Osteoblast (primary cell): ENCODE measurements at regions not wholly inside any gene's neighbourhood (a gene's known extent, or its start where the extent isn't known, plus 50 kb on each side); places are given as distances from the start of the nearest gene placed in this dataset.

Experiments
- DNase-seq: peaks from one replicate; pipeline ENCODE4 v3.0.0; 2011; ENCODE audit warnings: low spot score, mixed read lengths; ENCODE audit not compliant: insufficient read length; ENCODE audit errors: missing footprints
- H2AFZ ChIP-seq: 2 replicates; pipeline ENCODE4 v1.6.0; 2011; ENCODE audit warnings: mild to moderate bottlenecking, low read length
- H3K27ac ChIP-seq: 2 replicates; pipeline ENCODE4 v1.5.1; 2011; ENCODE audit warnings: mild to moderate bottlenecking, low read depth, low read length, moderate library complexity
- H3K27me3 ChIP-seq: 2 replicates; pipeline ENCODE4 v1.6.0; 2012; ENCODE audit warnings: mild to moderate bottlenecking, control low read depth, inconsistent platforms, low read length, moderate library complexity; ENCODE audit not compliant: insufficient read depth
- H3K36me3 ChIP-seq: 2 replicates; pipeline ENCODE4 v1.5.1; 2011; ENCODE audit warnings: mild to moderate bottlenecking, low read length, control low read depth, moderate library complexity; ENCODE audit not compliant: insufficient read depth
- H3K4me1 ChIP-seq: 2 replicates; pipeline ENCODE4 v1.5.1; 2011; ENCODE audit warnings: mild to moderate bottlenecking, low read length, control low read depth, moderate library complexity; ENCODE audit not compliant: insufficient read depth
- H3K4me2 ChIP-seq: 2 replicates; pipeline ENCODE4 v1.6.0; 2011; ENCODE audit warnings: mild to moderate bottlenecking, low read length; ENCODE audit not compliant: insufficient read depth
- H3K4me3 ChIP-seq: fragments of 200-600 bp; sonication (generic); 3 replicates; pipeline ENCODE4 v1.5.1; 2012; ENCODE audit warnings: mild to moderate bottlenecking, low read length, inconsistent platforms; ENCODE audit not compliant: insufficient read depth
- H3K79me2 ChIP-seq: 2 replicates; pipeline ENCODE4 v1.6.0; 2012; ENCODE audit warnings: mild to moderate bottlenecking, low read length, control low read depth, inconsistent platforms; ENCODE audit not compliant: insufficient read depth
- H3K9me3 ChIP-seq: 2 replicates; pipeline ENCODE4 v1.5.1; 2011; ENCODE audit warnings: low read depth, low read length, control low read depth
- H4K20me1 ChIP-seq: 2 replicates; pipeline ENCODE4 v1.6.0; 2012; ENCODE audit warnings: mild to moderate bottlenecking, low read length, control low read depth; ENCODE audit not compliant: insufficient read depth
- TF ChIP-seq, protein P1 (sequence below): IDR thresholded peaks from 2 replicates; pipeline ENCODE4 v1.5.1; 2011; ENCODE audit warnings: mild to moderate bottlenecking, low read depth, low read length, moderate library complexity; ENCODE audit errors: extremely low read depth

DNA sequence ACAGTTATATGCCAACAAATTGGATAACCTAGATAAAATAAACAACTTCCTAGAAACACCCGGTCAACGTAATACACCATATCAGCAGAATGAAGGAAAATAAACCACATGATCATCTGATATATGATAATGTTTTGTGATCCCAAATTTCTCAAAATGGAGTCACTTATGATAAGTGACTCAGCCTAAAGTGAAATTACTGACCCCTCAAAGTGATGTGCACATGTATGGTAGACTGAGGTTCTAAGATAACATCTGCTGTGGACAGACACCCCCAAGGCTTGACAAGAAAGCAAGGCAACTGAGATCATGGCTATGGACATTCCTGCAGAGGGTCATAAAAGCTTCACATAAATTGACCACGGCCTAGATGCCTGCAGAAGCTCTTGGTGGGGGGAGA lies 105.1 kb upstream of the DCN start:
- no peaks in the 10 kb centered on the region for H3K27me3 ChIP-seq
- H4K20me1 ChIP-seq = no peaks in the 10 kb centered on the region
- no peak for DNase-seq
- no peaks in the 10 kb centered on the region for H3K9me3 ChIP-seq
- no peak overlapping the region for H2AFZ ChIP-seq
- TF ChIP-seq, protein P1, sequence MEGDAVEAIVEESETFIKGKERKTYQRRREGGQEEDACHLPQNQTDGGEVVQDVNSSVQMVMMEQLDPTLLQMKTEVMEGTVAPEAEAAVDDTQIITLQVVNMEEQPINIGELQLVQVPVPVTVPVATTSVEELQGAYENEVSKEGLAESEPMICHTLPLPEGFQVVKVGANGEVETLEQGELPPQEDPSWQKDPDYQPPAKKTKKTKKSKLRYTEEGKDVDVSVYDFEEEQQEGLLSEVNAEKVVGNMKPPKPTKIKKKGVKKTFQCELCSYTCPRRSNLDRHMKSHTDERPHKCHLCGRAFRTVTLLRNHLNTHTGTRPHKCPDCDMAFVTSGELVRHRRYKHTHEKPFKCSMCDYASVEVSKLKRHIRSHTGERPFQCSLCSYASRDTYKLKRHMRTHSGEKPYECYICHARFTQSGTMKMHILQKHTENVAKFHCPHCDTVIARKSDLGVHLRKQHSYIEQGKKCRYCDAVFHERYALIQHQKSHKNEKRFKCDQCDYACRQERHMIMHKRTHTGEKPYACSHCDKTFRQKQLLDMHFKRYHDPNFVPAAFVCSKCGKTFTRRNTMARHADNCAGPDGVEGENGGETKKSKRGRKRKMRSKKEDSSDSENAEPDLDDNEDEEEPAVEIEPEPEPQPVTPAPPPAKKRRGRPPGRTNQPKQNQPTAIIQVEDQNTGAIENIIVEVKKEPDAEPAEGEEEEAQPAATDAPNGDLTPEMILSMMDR = no peak
- no peak overlapping the region for H3K4me2 ChIP-seq
- H3K27ac ChIP-seq = no peak overlapping the region
- no peak overlapping the region for H3K4me3 ChIP-seq
- H3K79me2 ChIP-seq = no peaks in the 10 kb centered on the region
- no peaks in the 10 kb centered on the region for H3K4me1 ChIP-seq
- no peaks in the 10 kb centered on the region for H3K36me3 ChIP-seq

DNA sequence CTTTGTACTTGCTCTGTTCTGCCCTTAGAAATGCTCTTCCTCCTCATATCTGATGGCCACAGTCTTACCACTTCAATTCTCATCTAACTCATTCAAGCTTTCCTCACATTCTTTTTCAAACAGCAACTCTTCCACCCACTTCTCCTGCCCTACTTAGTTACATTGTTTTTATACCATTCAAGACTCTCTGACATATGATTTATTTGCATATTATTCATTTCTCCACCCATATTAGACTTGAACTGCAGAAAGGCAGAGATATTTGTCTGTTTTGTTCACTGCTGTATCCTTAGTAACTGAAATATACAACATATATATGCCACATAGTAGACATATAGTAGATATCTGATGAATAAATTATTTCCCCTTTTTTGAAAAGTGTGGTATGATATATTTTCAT lies 95.5 kb upstream of the DCN start:
- no peaks in the 10 kb centered on the region for H3K79me2 ChIP-seq
- H3K4me2 ChIP-seq = no peak overlapping the region
- no peak overlapping the region for H3K27ac ChIP-seq
- no peak overlapping the region for H3K4me3 ChIP-seq
- no peaks in the 10 kb centered on the region for H3K9me3 ChIP-seq
- no peak for DNase-seq
- no peaks in the 10 kb centered on the region for H4K20me1 ChIP-seq
- H3K27me3 ChIP-seq = no peaks in the 10 kb centered on the region
- H3K36me3 ChIP-seq = no peaks in the 10 kb centered on the region
- TF ChIP-seq, protein P1 = no peak
- H2AFZ ChIP-seq = no peak overlapping the region
- H3K4me1 ChIP-seq = no peaks in the 10 kb centered on the region

DNA sequence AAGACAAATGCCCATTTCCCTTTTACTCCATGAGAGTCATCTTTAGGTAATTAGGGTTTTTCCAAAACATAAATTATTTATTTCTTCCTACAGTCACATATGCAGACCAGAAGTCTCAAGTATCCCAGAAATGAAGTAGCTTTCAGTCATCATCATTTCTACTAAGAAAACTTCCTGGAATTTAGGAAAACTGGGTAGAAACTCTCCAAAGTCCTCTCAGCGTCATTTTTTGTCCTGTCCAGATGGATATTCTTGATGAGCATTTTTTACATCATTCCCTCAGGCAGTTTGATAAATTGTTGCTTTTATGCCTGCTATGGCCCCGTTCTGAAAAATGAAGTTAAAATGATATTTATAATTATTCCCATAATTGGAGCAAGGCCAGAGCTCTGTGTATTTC lies 93.9 kb upstream of the DCN start:
- no peaks in the 10 kb centered on the region for H3K9me3 ChIP-seq
- H3K4me1 ChIP-seq = no peaks in the 10 kb centered on the region
- H2AFZ ChIP-seq = no peak overlapping the region
- H3K79me2 ChIP-seq = no peaks in the 10 kb centered on the region
- H3K4me3 ChIP-seq = no peak overlapping the region
- DNase-seq = no peak
- no peaks in the 10 kb centered on the region for H3K27me3 ChIP-seq
- no peaks in the 10 kb centered on the region for H4K20me1 ChIP-seq
- TF ChIP-seq, protein P1 = no peak
- H3K4me2 ChIP-seq = no peak overlapping the region
- H3K27ac ChIP-seq = no peak overlapping the region
- H3K36me3 ChIP-seq = no peaks in the 10 kb centered on the region

DNA sequence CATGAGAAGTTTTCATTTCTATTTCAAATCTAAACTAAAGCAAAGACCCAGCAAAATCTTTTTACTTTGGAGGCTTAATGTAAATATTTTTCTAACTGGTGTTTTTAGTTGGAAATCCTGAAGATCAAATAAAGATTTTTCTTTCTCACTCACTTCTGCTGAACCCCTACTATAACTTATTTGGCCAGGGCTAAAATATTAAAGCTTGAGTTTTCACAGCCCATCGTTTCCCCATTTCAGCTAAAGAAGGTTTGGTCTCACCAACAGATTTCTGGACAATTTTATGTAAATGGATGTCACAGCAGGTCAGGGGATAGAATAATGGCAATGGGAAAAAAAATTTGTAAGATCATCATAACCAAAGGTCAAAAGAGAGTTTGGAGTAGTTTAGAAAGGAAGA lies 92.7 kb upstream of the DCN start:
- Histone ChIP-seq H3K79me2 (no peaks in the 10 kb centered on the region), H3K9me3 (no peaks in the 10 kb centered on the region), H3K4me3 (no peak overlapping the region), H3K27ac (no peak overlapping the region), H2AFZ (no peak overlapping the region), H4K20me1 (no peaks in the 10 kb centered on the region), H3K4me1 (no peaks in the 10 kb centered on the region), H3K4me2 (peak overlapping the region; percentile 20), H3K36me3 (no peaks in the 10 kb centered on the region), H3K27me3 (no peaks in the 10 kb centered on the region)
- DNase-seq = no peak
- TF ChIP-seq, protein P1 = no peak
